ENCODE measurements at regions not wholly inside any gene's neighbourhood (a gene's known extent, or its start where the extent isn't known, plus 50 kb on each side); places are given as distances from the start of the nearest gene placed in this dataset.

- H3F3A ChIP-seq (ENCODE audit: low read depth): no peaks in the 10 kb centered on the region
- H3K9me3 ChIP-seq (ENCODE audit: insufficient read depth, low read depth, low read length): no peaks in the 10 kb centered on the region
- H3K27me3 ChIP-seq (ENCODE audit: insufficient read depth, low read length, poor library complexity, severe bottlenecking): no peaks in the 10 kb centered on the region
- no peak overlapping the region for H3K4me2 ChIP-seq (ENCODE audit: low read depth, low read length, poor library complexity, severe bottlenecking)
- H2AFZ ChIP-seq (ENCODE audit: low read length): no peak overlapping the region
- no peak overlapping the region for H3K9ac ChIP-seq (ENCODE audit: low read depth, low read length, poor library complexity, severe bottlenecking)
- H3K4me1 ChIP-seq (ENCODE audit: insufficient read depth, low read length, poor library complexity, severe bottlenecking): no peaks in the 10 kb centered on the region
- no peaks in the 10 kb centered on the region for H3K9me2 ChIP-seq (replicated peaks; ENCODE audit: low read depth, low read length)
- H3K79me2 ChIP-seq (ENCODE audit: insufficient read depth, low read length): no peaks in the 10 kb centered on the region
- H4K20me1 ChIP-seq (ENCODE audit: insufficient read depth, low read length, poor library complexity, severe bottlenecking): no peaks in the 10 kb centered on the region
- no peak overlapping the region for H3K4me3 ChIP-seq (ENCODE audit: low read length, poor library complexity, severe bottlenecking)
- no peaks in the 10 kb centered on the region for H3K36me3 ChIP-seq (ENCODE audit: insufficient read depth, low read length)
- TF ChIP-seq EZH2phosphoT487 (IDR thresholded peaks at IDR 0.05; ENCODE audit: borderline replicate concordance): no peak
- TF ChIP-seq CTCF (conservative IDR thresholded peaks at IDR 0.05; ENCODE audit: low read length): no peak
Measured at GRCh38 chr1:193472430-193472829, 286.0 kb upstream of the B3GALT2 start.

GRCh38 chr1:193471981-193472380 is 285.6 kb upstream of the B3GALT2 start:
- H3K4me2 ChIP-seq (ENCODE audit: low read depth, low read length, poor library complexity, severe bottlenecking): no peak overlapping the region
- H2AFZ ChIP-seq (ENCODE audit: low read length): no peak overlapping the region
- no peaks in the 10 kb centered on the region for H3K79me2 ChIP-seq (ENCODE audit: insufficient read depth, low read length)
- no peaks in the 10 kb centered on the region for H3K9me3 ChIP-seq (ENCODE audit: insufficient read depth, low read depth, low read length)
- no peaks in the 10 kb centered on the region for H3K9me2 ChIP-seq (replicated peaks; ENCODE audit: low read depth, low read length)
- H3K9ac ChIP-seq (ENCODE audit: low read depth, low read length, poor library complexity, severe bottlenecking): no peak overlapping the region
- no peak overlapping the region for H3K4me3 ChIP-seq (ENCODE audit: low read length, poor library complexity, severe bottlenecking)
- no peaks in the 10 kb centered on the region for H3K4me1 ChIP-seq (ENCODE audit: insufficient read depth, low read length, poor library complexity, severe bottlenecking)
- TF ChIP-seq CTCF (conservative IDR thresholded peaks at IDR 0.05; ENCODE audit: low read length): no peak
- TF ChIP-seq EZH2phosphoT487 (IDR thresholded peaks at IDR 0.05; ENCODE audit: borderline replicate concordance): no peak
- H4K20me1 ChIP-seq (ENCODE audit: insufficient read depth, low read length, poor library complexity, severe bottlenecking): no peaks in the 10 kb centered on the region
- no peaks in the 10 kb centered on the region for H3F3A ChIP-seq (ENCODE audit: low read depth)
- no peaks in the 10 kb centered on the region for H3K27me3 ChIP-seq (ENCODE audit: insufficient read depth, low read length, poor library complexity, severe bottlenecking)
- H3K36me3 ChIP-seq (ENCODE audit: insufficient read depth, low read length): no peaks in the 10 kb centered on the region

GRCh38 chr1:193463326-193463932 is 277.0 kb upstream of the B3GALT2 start:
- Histone ChIP-seq H3K9me3 (ENCODE audit: insufficient read depth, low read depth, low read length) (no peaks in the 10 kb centered on the region), H3K4me2 (ENCODE audit: low read depth, low read length, poor library complexity, severe bottlenecking) (no peak overlapping the region), H2AFZ (ENCODE audit: low read length) (no peak overlapping the region), H3K79me2 (ENCODE audit: insufficient read depth, low read length) (no peaks in the 10 kb centered on the region), H3K9me2 (replicated peaks; ENCODE audit: low read depth, low read length) (no peaks in the 10 kb centered on the region), H4K20me1 (ENCODE audit: insufficient read depth, low read length, poor library complexity, severe bottlenecking) (no peaks in the 10 kb centered on the region), H3K9ac (ENCODE audit: low read depth, low read length, poor library complexity, severe bottlenecking) (no peak overlapping the region), H3K36me3 (ENCODE audit: insufficient read depth, low read length) (no peaks in the 10 kb centered on the region), H3F3A (ENCODE audit: low read depth) (no peaks in the 10 kb centered on the region), H3K4me1 (ENCODE audit: insufficient read depth, low read length, poor library complexity, severe bottlenecking) (no peaks in the 10 kb centered on the region), H3K27me3 (ENCODE audit: insufficient read depth, low read length, poor library complexity, severe bottlenecking) (no peaks in the 10 kb centered on the region), H3K4me3 (ENCODE audit: low read length, poor library complexity, severe bottlenecking) (no peak overlapping the region)
- TF ChIP-seq EZH2phosphoT487 (IDR thresholded peaks at IDR 0.05; ENCODE audit: borderline replicate concordance) (no peak), CTCF (conservative IDR thresholded peaks at IDR 0.05; ENCODE audit: low read length) (no peak)

Measured in Loucy (cell line).